GM21526 (cell line): ENCODE measurements at regions not wholly inside any gene's neighbourhood (a gene's known extent, or its start where the extent isn't known, plus 50 kb on each side); places are given as distances from the start of the nearest gene placed in this dataset.
"Not testable (repeated sequence)": the region's sequence is repeated elsewhere in the genome, so short reads cannot be mapped to it uniquely, and the experiment has no call there.

Source experiments
- ATAC-seq: cut with Tn5 transposase; IDR thresholded peaks from one replicate; pipeline ENCODE4 v1.9.1; 2021; ENCODE audit warnings: moderate library complexity; ENCODE audit not compliant: unreplicated experiment, low FRiP score

- ATAC-seq = no peak
These were observed 377.8 kb upstream of the SFSWAP start for GRCh38 chr12:131333136-131333535.

- no peak for ATAC-seq
These were observed 377.1 kb upstream of the SFSWAP start for GRCh38 chr12:131333621-131334440.

DNA sequence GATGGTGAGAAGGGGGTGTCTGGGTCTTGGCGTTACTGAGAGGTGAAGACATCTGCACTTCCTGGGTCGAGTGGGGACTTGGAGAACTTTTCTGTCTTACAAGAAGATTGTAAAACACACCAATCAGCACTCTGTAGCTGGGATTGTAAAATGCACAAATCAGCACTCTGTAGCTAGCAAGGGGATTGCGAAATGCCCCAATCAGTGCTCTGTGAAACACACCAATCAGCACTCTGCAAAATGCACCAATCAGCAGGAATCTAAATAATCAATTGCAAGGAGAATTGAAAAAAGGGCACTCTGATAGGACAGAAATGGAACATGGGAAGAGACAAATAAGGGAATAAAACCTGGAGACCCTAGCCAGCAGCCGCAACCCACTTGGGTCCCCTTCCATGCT lies 376.1 kb upstream of the SFSWAP start:
- ATAC-seq = no peak

- no peak for ATAC-seq
These were observed 375.4 kb upstream of the SFSWAP start for GRCh38 chr12:131335456-131335855.

DNA sequence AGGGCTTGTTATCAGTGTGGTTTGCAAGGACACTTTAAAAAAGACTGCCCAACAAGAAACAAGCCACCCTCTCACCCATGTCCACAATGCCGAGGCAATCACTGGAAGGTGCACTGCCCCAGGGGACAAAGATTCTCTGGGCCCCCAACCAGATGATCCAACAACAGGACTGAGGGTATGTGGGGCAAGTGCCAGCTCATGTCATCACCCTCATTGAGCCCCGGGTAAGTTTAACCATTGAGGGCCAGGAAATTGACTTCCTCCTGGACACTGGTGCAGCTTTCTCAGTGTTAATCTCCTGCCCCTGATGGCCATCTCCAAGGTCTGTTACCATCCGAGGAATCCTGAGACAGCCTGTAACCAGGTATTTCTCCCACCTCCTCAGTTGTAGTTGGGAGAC lies 373.0 kb upstream of the SFSWAP start:
- not testable (repeated sequence) for ATAC-seq

DNA sequence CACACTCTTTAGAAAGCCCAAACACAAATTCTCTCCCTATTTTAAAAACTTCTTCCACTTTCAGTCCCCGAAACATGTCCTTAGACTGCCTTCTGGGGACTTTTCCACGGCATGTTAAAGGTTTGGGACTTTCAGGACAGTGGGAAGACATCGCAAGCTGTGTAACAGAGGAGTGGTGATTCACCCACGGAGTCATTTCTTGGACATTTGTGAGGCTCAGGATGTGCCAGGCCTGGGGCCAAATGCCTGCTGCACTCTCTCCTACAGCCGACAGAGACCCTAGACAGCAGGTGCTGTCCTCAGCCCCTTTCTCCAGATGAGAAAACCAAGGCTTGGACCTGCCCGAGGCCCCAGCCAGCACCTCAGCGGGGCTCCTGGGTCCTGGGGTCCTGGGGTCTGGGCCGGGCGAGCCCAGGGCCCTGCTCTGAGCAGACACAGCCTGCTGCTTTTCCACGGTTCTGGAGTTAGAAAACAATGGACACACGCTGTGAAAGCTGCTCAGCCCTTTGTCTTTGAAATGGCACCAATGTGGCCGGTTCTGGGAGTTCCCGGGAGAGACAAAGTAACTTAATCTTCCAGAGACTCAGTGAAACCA lies 370.2 kb upstream of the SFSWAP start:
- no peak for ATAC-seq

DNA sequence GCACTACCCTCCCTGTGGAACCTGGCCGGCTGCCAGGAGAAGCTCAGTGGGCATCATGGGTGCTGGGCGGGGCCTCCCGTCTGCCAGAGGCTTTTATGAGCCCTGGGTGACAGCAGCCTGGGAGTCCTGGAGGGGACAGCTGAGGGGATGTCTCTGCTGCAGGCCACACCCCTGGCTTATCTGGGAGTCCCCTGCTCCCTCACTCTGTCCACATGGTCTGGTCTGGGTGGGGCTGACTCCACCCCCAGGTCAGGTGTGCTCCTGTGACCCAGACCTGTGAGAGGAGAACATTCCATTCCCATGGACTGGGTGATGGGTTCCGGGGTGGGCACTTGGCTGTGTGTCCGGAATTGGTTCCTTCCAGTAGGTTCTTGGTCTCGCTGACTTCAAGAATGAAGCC lies 369.3 kb upstream of the SFSWAP start:
- ATAC-seq = not testable (repeated sequence)

DNA sequence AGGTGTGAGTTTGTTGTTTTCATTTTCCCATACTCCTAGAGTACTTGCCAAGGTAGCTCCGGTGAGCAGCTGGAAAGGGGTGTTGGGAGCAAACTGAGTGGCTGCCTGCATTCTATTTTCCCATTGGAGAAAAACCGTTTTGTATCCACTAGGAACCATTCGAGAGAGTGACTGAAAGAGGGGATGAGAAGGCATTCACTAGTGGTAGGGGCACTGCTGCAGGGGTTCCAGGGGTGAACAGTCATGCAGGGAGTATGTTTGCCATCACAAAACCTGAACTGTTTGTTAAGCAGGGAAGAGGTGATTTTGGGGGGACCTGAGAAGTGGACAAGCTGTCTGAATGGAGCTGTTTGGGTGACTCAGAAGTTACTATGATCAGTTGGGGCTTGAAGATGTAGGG lies 367.5 kb upstream of the SFSWAP start:
- not testable (repeated sequence) for ATAC-seq

GRCh38 chr12:131344715-131345520 lies 366.0 kb upstream of the SFSWAP start:
- not testable (repeated sequence) for ATAC-seq

DNA sequence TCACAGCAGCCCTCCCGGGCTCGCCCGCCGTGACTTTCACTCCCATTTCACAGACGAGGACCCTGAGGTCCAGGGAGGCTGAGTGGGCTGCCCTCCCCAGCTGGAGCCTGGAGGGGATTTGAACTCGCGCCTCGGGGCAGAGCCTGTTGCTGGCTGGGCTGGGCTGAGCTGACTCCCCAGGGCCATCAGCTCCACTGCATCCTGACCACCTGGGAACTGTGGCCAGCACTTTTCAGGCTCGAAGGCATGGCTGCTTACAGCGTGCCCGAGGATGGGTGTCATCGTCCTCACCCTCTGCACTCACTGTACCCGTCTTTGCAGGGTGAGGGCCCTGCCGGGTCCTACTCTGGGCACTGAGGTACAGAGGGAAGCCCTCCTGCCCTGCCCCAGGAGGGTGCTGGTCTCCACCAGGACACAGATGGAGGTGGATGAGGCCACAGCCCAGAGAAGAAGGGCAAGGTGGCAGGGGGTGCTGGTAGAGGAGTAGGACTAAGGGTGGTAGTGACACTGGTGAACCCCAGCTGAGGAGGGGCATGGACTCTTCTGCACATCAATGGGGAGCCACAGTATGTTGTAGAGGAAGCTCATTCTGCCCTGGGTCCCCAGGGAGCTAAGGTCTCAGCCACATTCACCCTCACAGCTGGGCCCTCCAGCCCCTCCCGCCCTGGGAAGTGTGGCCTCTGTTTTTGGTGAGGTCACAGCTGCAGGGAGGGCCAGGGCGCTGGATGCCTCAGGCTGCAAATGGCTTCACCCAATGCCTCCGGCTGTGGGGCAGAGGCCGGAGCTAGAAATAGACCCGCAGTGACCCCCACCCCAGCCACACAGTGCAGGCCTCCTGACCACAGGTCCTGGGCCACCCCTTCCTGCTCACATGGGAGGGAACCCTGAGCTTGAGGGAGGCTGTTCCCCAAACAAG lies 365.1 kb upstream of the SFSWAP start:
- no peak for ATAC-seq

GRCh38 chr12:131346555-131347344 lies 364.1 kb upstream of the SFSWAP start:
- ATAC-seq = no peak

DNA sequence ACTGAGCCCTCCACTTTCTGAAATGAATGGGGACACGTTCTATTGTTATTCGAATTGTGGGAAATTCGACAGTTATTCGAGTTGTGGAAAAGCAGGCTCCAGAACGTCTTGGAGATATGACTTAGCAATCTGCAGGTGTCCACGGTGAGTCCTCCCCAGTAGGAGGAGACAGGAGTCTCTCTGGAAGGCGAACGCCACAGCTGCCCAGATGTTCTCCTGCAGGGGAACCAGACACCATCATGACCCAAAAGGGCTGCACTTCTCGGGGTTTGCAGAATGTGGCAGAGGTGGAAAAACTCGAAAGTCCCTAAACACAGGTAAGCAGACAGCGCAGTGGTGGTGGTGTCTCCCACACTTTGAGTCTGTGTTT lies 363.6 kb upstream of the SFSWAP start:
- ATAC-seq = no peak

GRCh38 chr12:131347732-131348131 lies 363.2 kb upstream of the SFSWAP start:
- ATAC-seq = no peak

GRCh38 chr12:131348231-131348630 lies 362.7 kb upstream of the SFSWAP start:
- no peak for ATAC-seq

- no peak for ATAC-seq
These were observed 362.2 kb upstream of the SFSWAP start for GRCh38 chr12:131348646-131349045.

DNA sequence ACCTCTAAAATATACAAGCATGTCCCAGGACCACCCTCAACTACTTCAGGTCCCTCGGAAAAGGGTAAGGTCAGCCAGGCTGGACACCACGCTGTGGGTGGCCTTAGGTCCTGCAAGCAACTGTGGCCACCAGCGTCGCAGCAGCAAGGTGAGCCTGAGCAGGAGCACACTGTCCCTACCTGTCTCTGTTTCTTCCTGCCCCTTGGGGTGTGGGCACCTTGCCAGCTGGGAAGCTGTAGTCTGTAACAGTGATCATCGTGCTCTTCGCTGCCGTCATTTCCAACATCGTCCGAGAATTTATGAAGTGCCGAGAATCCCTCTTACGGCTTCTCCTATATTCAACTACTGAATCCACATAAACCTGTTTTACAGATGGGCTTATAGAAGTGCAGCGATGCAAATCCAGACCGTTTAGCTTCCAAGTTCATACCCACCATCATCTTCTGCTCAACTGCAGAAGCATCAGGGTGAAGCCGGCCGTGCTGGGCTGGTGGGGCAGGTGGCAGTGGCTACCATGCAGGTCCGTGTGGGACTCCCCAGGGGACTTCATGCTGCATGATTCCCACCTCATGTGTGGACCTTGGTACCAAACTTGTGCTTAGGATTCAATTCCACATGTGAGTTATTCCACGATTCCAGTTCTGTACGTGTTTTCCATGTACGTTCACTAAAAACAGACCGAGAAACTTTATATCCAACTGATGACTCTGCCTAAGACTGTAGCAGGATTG lies 361.3 kb upstream of the SFSWAP start:
- no peak for ATAC-seq

- ATAC-seq = no peak
These were observed 360.0 kb upstream of the SFSWAP start for GRCh38 chr12:131350943-131351318.

DNA sequence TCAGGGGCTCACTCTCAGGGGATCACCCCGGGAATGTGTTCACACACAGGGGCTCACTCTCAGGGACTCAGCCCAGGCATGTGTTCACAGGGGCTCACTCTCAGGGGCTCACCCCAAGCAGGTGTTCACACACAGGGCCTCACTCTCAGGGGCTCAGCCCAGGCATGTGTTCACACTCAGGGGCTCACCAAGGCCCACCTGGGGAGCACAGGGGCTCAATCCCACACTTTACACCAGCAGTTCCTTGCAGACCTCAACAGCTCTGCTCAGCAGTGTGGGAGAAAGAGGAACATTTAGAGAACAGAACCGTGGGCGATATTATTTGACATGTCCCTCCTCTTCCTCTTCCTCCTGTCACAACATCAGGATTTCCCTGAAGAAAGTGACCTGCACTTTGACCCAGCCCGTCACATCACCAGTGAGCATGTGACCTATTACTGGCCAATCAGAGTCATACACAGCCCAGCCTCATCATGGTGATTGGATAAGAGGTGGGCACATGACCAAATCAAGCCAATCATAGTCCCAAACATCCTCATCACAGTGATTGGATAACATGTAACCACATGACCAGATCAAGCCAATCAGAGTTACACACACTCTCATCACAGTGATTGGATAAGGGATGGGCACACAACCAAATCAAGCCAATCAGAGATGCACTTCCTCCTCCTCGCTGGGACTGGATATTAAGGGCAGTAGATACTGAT lies 359.4 kb upstream of the SFSWAP start:
- ATAC-seq = no peak
